Nephron progenitor cell (in vitro differentiated cells): ENCODE measurements at regions not wholly inside any gene's neighbourhood (a gene's known extent, or its start where the extent isn't known, plus 50 kb on each side); places are given as distances from the start of the nearest gene placed in this dataset.
A peak's percentile ranks its signal among the peaks of the same experiment; 100 is the strongest.
"Not testable (repeated sequence)": the region's sequence is repeated elsewhere in the genome, so short reads cannot be mapped to it uniquely, and the experiment has no call there.

Experiments
- DNase-seq: peaks from one replicate; pipeline ENCODE4 v3.0.0; 2021
- H3K27ac Mint-ChIP-seq: 2 replicates; pipeline ENCODE4 v1.8.0; 2021; ENCODE audit warnings: mild to moderate bottlenecking, moderate library complexity, mixed read lengths
- H3K27me3 Mint-ChIP-seq: 2 replicates; pipeline ENCODE4 v1.8.0; 2021; ENCODE audit warnings: mild to moderate bottlenecking, low read depth, mixed read lengths; ENCODE audit not compliant: poor library complexity
- H3K36me3 Mint-ChIP-seq: 2 replicates; pipeline ENCODE4 v1.8.0; 2021; ENCODE audit warnings: low read depth, mixed read lengths
- H3K4me1 Mint-ChIP-seq: 2 replicates; pipeline ENCODE4 v1.8.0; 2021; ENCODE audit warnings: mixed read lengths
- H3K4me3 Mint-ChIP-seq: 2 replicates; pipeline ENCODE4 v1.8.0; 2021; ENCODE audit warnings: mild to moderate bottlenecking, moderate library complexity, mixed read lengths
- H3K9me3 Mint-ChIP-seq: 2 replicates; pipeline ENCODE4 v1.8.0; 2021; ENCODE audit warnings: mild to moderate bottlenecking, moderate library complexity, mixed read lengths
- CTCF ChIP-seq: fragments of 200-600 bp; sonication (generic); IDR thresholded peaks from 2 replicates; pipeline ENCODE4 v1.5.0; 2021; ENCODE audit warnings: antibody characterized with exemption

- Mint-ChIP-seq H3K4me1 (peaks cover 13% of the 10 kb centered on the region), H3K27ac (no peak overlapping the region), H3K4me3 (no peak overlapping the region), H3K36me3 (no peaks in the 10 kb centered on the region), H3K27me3 (no peaks in the 10 kb centered on the region), H3K9me3 (no peaks in the 10 kb centered on the region)
- no peak for DNase-seq
- TF ChIP-seq CTCF, result no peak
Observed at GRCh38 chr3:18531662-18532061, 106.5 kb upstream of the SATB1 start.

GRCh38 chr3:18529631-18530030 is 104.5 kb upstream of the SATB1 start:
- DNase-seq, result no peak
- Mint-ChIP-seq H3K4me3 (no peak overlapping the region), H3K36me3 (peaks cover 16% of the 10 kb centered on the region), H3K9me3 (peaks cover 20% of the 10 kb centered on the region), H3K27me3 (no peaks in the 10 kb centered on the region), H3K4me1 (peaks cover 18% of the 10 kb centered on the region), H3K27ac (no peak overlapping the region)
- no peak for TF ChIP-seq CTCF

GRCh38 chr3:18527691-18528090 is 102.6 kb upstream of the SATB1 start:
- H3K9me3 Mint-ChIP-seq, result peaks cover 38% of the 10 kb centered on the region
- H3K4me1 Mint-ChIP-seq, result peaks cover 18% of the 10 kb centered on the region
- H3K4me3 Mint-ChIP-seq, result no peak overlapping the region
- no peak for DNase-seq
- peaks cover 26% of the 10 kb centered on the region for H3K36me3 Mint-ChIP-seq
- no peak overlapping the region for H3K27ac Mint-ChIP-seq
- no peak for TF ChIP-seq CTCF
- no peaks in the 10 kb centered on the region for H3K27me3 Mint-ChIP-seq

- Mint-ChIP-seq H3K27me3 (no peaks in the 10 kb centered on the region), H3K4me1 (peaks cover 18% of the 10 kb centered on the region), H3K9me3 (peaks cover 43% of the 10 kb centered on the region), H3K27ac (no peak overlapping the region), H3K36me3 (peaks cover 26% of the 10 kb centered on the region), H3K4me3 (no peak overlapping the region)
- DNase-seq, result no peak
- no peak for TF ChIP-seq CTCF
Observed at GRCh38 chr3:18526667-18527066, 101.5 kb upstream of the SATB1 start.

- Mint-ChIP-seq H3K9me3 (peaks cover 23% of the 10 kb centered on the region), H3K27ac (peak overlapping the region; percentile 51), H3K4me3 (peak overlapping the region; percentile 73)
- not testable (repeated sequence) for H3K4me1 Mint-ChIP-seq, H3K36me3 Mint-ChIP-seq, DNase-seq, H3K27me3 Mint-ChIP-seq
Observed at GRCh38 chr3:18516170-18516569, 91.0 kb upstream of the SATB1 start.

- peaks cover 6% of the 10 kb centered on the region for H3K4me1 Mint-ChIP-seq
- H3K27ac Mint-ChIP-seq, result no peak overlapping the region
- no peaks in the 10 kb centered on the region for H3K27me3 Mint-ChIP-seq
- TF ChIP-seq CTCF, result no peak
- no peak for DNase-seq
- H3K4me3 Mint-ChIP-seq, result no peak overlapping the region
- no peaks in the 10 kb centered on the region for H3K36me3 Mint-ChIP-seq
- peaks cover 4% of the 10 kb centered on the region for H3K9me3 Mint-ChIP-seq
Observed at GRCh38 chr3:18513091-18513490, 88.0 kb upstream of the SATB1 start.
